LNCaP clone FGC (cell line): ENCODE measurements at regions not wholly inside any gene's neighbourhood (a gene's known extent, or its start where the extent isn't known, plus 50 kb on each side); places are given as distances from the start of the nearest gene placed in this dataset.

Experiments used
- DNase-seq: peaks from one replicate; pipeline ENCODE4 v3.0.0-alpha.2; 2011; ENCODE audit warnings: low read depth
- H3K4me3 ChIP-seq: 2 replicates; pipeline ENCODE4 v1.5.1; 2011; ENCODE audit warnings: mild to moderate bottlenecking, low read depth, low read length, control low read depth
- CTCF ChIP-seq: IDR thresholded peaks from 2 replicates; pipeline ENCODE4 v1.5.1; 2012; ENCODE audit warnings: mild to moderate bottlenecking; ENCODE audit not compliant: control insufficient read depth, insufficient read depth; ENCODE audit errors: extremely low read depth

- DNase-seq: no peak
- TF ChIP-seq CTCF: no peak
- no peak overlapping the region for H3K4me3 ChIP-seq
Measured at GRCh38 chr1:188243456-188243855, 1414.7 kb downstream of the PLA2G4A start.

GRCh38 chr1:188244681-188245080 lies 1415.9 kb downstream of the PLA2G4A start:
- no peak for DNase-seq
- H3K4me3 ChIP-seq: no peak overlapping the region
- no peak for TF ChIP-seq CTCF

- DNase-seq: no peak
- no peak overlapping the region for H3K4me3 ChIP-seq
- no peak for TF ChIP-seq CTCF
Measured at GRCh38 chr1:188247255-188247654, 1418.5 kb downstream of the PLA2G4A start.

- TF ChIP-seq CTCF: no peak
Measured at GRCh38 chr1:188249811-188250210, 1421.1 kb downstream of the PLA2G4A start.

GRCh38 chr1:188251036-188251435 lies 1422.3 kb downstream of the PLA2G4A start:
- no peak for TF ChIP-seq CTCF
- no peak overlapping the region for H3K4me3 ChIP-seq
- DNase-seq: no peak

More at GRCh38 chr1:188249811-188250210, 1421.1 kb downstream of the PLA2G4A start:
- DNase-seq: no peak
- H3K4me3 ChIP-seq: no peak overlapping the region

- no peak for TF ChIP-seq CTCF
- DNase-seq: no peak
- no peak overlapping the region for H3K4me3 ChIP-seq
Measured at GRCh38 chr1:188261849-188262248, 1433.1 kb downstream of the PLA2G4A start.

GRCh38 chr1:188269956-188270355 lies 1441.2 kb downstream of the PLA2G4A start:
- no peak for TF ChIP-seq CTCF
- no peak overlapping the region for H3K4me3 ChIP-seq
- no peak for DNase-seq
